Spleen (tissue), 11 donors: ENCODE measurements at regions not wholly inside any gene's neighbourhood (a gene's known extent, or its start where the extent isn't known, plus 50 kb on each side); places are given as distances from the start of the nearest gene placed in this dataset.

Source experiments
- DNase-seq: peaks from one replicate; pipeline ENCODE4 v3.0.0-alpha.2; 2020
- H3K27ac ChIP-seq, 8 donors: fragments of 200-600 bp; sonication (generic) in 7 of 8; 1 replicate in 4 of 8; 2 replicates in 4 of 8; pipeline versions ENCODE4 v1.5.0 to v1.8.0; 2016 to 2021; ENCODE audit warnings: inconsistent platforms in 4 of 8, mild to moderate bottlenecking in 4 of 8, moderate library complexity in 1 of 8
- H3K27me3 ChIP-seq, 7 donors: fragments of 200-600 bp; sonication (generic) in 6 of 7; replicated peaks in 1 of 7; 1 replicate in 4 of 7; 2 replicates in 3 of 7; pipeline versions ENCODE4 v1.5.0 to v1.8.0; 2016 to 2021; ENCODE audit warnings: inconsistent platforms in 3 of 7, mild to moderate bottlenecking in 1 of 7
- H3K36me3 ChIP-seq, 6 donors: fragments of 200-600 bp; sonication (generic) in 5 of 6; 1 replicate in 4 of 6; 2 replicates in 2 of 6; pipeline versions ENCODE4 v1.5.0 to v1.8.0; 2016 to 2021; ENCODE audit warnings: inconsistent platforms in 2 of 6
- H3K4me1 ChIP-seq, 6 donors: fragments of 200-600 bp; sonication (generic) in 5 of 6; 1 replicate in 3 of 6; 2 replicates in 3 of 6; pipeline versions ENCODE4 v1.5.0 to v1.8.0; 2016 to 2021; ENCODE audit warnings: inconsistent platforms in 3 of 6
- H3K4me3 ChIP-seq, 8 donors: fragments of 200-600 bp; sonication (generic) in 7 of 8; 1 replicate in 4 of 8; 2 replicates in 4 of 8; pipeline versions ENCODE4 v1.5.0 to v1.8.0; 2016 to 2021; ENCODE audit warnings: inconsistent platforms in 4 of 8, mild to moderate bottlenecking in 4 of 8, moderate library complexity in 2 of 8
- H3K9me3 ChIP-seq, 8 donors: fragments of 200-600 bp; sonication (generic) in 7 of 8; 1 replicate in 4 of 8; 2 replicates in 4 of 8; pipeline versions ENCODE4 v1.5.0 to v1.8.0; 2016 to 2021; ENCODE audit warnings: inconsistent platforms in 4 of 8
- POLR2A ChIP-seq, 3 donors: fragments of 450-650 bp; IDR thresholded peaks; one replicate each; pipeline ENCODE4 v1.5.1; 2017; ENCODE audit warnings: antibody characterized with exemption in 3 of 3, mild to moderate bottlenecking in 1 of 3
- POLR2AphosphoS5 ChIP-seq, 3 donors: sonication (generic); formaldehyde crosslinking; IDR thresholded peaks; one replicate each; pipeline ENCODE4 v1.5.1; 2017; ENCODE audit warnings: antibody characterized with exemption in 3 of 3
- WGBS, 5 donors: extraction: QIAGEN DNeasy Blood & Tissue Kit in 3 of 5; methylation state at CpG; one replicate each; pipeline versions ENCODE4 v1.1.5 to v1.1.7; 2013 to 2018; 5-methylcytosine and 5-hydroxymethylcytosine counted together
- intact Hi-C: fragments of 100-400 bp; cut with DNase I; formaldehyde crosslinking; loops from one replicate; pipeline ENCODE4 v1.15.0; 2023; ENCODE audit warnings: low total_unique reads
- TF ChIP-seq, protein P1 (sequence below), 11 experiments: fragments of 200-600 bp in 7 of 11; fragments of 450-650 bp in 4 of 11; sonication (generic) in 4 of 11; IDR thresholded peaks in 8 of 11; conservative IDR thresholded peaks in 3 of 11; 1 replicate in 7 of 11; 2 replicates in 4 of 11; pipeline versions ENCODE4 v1.4.0 to v1.8.0; 2016 to 2021; ENCODE audit warnings: antibody characterized with exemption in 11 of 11, inconsistent platforms in 4 of 11, mild to moderate bottlenecking in 1 of 11
- donor health status: healthy with polysubstance abuse.
- donor health status: DM: no; HTN: no; CAD: no; lungs with moderate emphysema.
- donor health status: DM: no; HTN: no; CAD: no.
- donor health status: Bipolar disorder and iron deficiency.
- donor health status: healthy.
- donor health status: DM: no; HTN: no; CAD: no.
- donor health status: DM: yes; HTN: yes; CAD: no.

DNA sequence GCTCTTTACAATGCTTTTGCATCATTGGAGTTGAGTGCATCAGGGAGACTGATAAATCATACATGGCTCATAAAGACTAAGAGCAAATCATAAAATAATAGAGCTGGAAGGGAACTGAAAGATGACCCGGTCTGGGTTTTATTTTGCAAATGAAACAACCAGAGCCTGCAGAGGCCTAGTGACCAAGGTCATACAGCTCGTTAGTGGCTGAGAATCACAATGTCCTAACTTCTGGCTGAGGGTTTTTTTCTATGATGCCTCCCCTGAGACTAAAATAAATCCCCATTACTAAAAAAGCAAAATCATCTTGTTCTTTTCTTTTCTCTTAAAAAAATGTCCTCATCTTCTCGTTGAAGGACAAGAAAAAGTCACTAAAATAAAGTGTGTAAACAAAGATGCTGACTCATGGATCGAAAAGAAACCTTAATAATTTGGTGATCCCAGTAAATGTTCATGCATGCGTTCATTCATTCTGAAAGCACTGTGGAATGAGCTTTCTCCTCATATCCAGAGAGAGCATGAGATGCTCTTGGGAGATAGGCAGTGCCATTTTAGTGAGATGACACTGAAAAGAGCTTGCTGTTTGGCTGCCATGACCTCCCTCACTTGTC, 107.8 kb upstream of the PHYHIPL start:
- WGBS, 5 donors = 54 to 66% (median 63%) methylated on average over 5 of the region's 5 CpGs
- no peak for TF ChIP-seq POLR2A (IDR thresholded peaks at IDR 0.05)
- no peak for TF ChIP-seq POLR2AphosphoS5 (IDR thresholded peaks at IDR 0.05)
- TF ChIP-seq, protein P1, sequence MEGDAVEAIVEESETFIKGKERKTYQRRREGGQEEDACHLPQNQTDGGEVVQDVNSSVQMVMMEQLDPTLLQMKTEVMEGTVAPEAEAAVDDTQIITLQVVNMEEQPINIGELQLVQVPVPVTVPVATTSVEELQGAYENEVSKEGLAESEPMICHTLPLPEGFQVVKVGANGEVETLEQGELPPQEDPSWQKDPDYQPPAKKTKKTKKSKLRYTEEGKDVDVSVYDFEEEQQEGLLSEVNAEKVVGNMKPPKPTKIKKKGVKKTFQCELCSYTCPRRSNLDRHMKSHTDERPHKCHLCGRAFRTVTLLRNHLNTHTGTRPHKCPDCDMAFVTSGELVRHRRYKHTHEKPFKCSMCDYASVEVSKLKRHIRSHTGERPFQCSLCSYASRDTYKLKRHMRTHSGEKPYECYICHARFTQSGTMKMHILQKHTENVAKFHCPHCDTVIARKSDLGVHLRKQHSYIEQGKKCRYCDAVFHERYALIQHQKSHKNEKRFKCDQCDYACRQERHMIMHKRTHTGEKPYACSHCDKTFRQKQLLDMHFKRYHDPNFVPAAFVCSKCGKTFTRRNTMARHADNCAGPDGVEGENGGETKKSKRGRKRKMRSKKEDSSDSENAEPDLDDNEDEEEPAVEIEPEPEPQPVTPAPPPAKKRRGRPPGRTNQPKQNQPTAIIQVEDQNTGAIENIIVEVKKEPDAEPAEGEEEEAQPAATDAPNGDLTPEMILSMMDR (IDR thresholded peaks at IDR 0.05 in 8 of 11, conservative IDR thresholded peaks at IDR 0.05 in 3 of 11) = no peak
- intact Hi-C loops = no loop called here
- Histone ChIP-seq H3K4me3 (no peak overlapping the region), H3K9me3 (no peaks in the 10 kb centered on the region), H3K27me3 (no peaks in the 10 kb centered on the region), H3K36me3 (no peaks in the 10 kb centered on the region), H3K27ac (no peak overlapping the region), H3K4me1 (no peaks in the 10 kb centered on the region)
- no peak for DNase-seq

DNA sequence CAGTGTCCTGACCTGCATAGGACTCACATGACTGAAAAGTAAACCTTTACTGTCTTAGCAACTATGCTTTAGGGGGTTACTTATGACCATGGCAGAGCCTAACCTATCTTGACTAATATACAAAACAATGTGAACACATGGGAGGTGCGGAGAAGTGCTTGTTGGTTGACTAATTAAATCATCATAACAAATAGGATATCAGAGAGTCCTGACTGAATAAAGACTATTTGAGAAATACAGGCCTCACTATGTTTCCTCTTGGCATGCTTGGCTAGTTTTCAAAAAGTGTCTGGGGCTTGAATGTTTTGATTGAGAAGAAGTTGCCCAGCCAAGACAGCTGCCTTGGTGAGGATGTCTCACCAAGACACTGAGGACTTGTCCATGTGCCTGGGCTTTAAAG, 104.4 kb upstream of the PHYHIPL start:
- Histone ChIP-seq H3K27ac (no peak overlapping the region), H3K9me3 (no peaks in the 10 kb centered on the region), H3K27me3 (no peaks in the 10 kb centered on the region), H3K4me3 (no peak overlapping the region), H3K36me3 (no peaks in the 10 kb centered on the region), H3K4me1 (no peaks in the 10 kb centered on the region)
- no peak for DNase-seq
- 73 to 97% (median 81%) methylated on average over 1 of the region's 1 CpG for WGBS, 5 donors
- no peak for TF ChIP-seq POLR2A (IDR thresholded peaks at IDR 0.05)
- no peak for TF ChIP-seq POLR2AphosphoS5 (IDR thresholded peaks at IDR 0.05)
- intact Hi-C loops = no loop called here

DNA sequence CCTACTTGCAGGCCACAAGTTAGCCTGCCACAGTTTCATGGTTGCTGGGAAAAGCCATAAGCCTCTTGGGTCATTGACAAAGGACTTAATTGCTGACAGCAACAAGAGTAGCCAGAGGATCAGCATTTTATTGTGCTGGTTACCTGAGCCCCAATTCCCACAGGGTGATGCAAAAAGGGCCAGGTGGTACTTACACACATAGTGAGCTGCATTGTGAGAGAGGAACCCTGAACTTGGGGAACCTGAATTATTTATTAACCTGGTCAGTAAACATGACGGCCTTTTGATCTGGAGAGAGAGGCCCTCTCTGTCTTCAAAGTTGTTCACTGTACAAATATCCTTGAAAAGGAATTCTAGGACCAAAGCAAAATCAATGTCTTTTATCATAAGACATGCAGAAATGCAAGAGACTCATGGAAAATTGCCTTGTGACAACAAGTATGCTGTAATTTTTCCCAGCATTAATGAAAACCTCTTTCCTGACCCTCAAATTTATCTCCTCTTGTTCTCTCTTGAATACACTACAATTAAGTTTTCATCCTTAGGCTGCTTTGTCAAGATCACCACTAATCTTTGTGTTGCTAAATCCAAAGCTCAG, 102.9 kb upstream of the PHYHIPL start:
- no peak for DNase-seq
- no peaks in the 10 kb centered on the region for H3K4me1 ChIP-seq
- no peak overlapping the region for H3K4me3 ChIP-seq
- no peaks in the 10 kb centered on the region for H3K9me3 ChIP-seq
- H3K27ac ChIP-seq = no peak overlapping the region
- TF ChIP-seq POLR2AphosphoS5 (IDR thresholded peaks at IDR 0.05) (no peak), POLR2A (IDR thresholded peaks at IDR 0.05) (no peak)
- TF ChIP-seq, protein P1 (IDR thresholded peaks at IDR 0.05 in 8 of 11, conservative IDR thresholded peaks at IDR 0.05 in 3 of 11) = no peak
- H3K36me3 ChIP-seq = no peaks in the 10 kb centered on the region
- H3K27me3 ChIP-seq = no peaks in the 10 kb centered on the region
- intact Hi-C loops = no loop called here
- 75 to 88% (median 78%) methylated on average over 1 of the region's 1 CpG for WGBS, 5 donors

GRCh38 chr10:59075576-59075975, 100.9 kb upstream of the PHYHIPL start:
- H3K27ac ChIP-seq = no peak overlapping the region
- TF ChIP-seq POLR2AphosphoS5 (IDR thresholded peaks at IDR 0.05) (no peak), POLR2A (IDR thresholded peaks at IDR 0.05) (no peak)
- no peak overlapping the region for H3K4me3 ChIP-seq
- no peaks in the 10 kb centered on the region for H3K4me1 ChIP-seq
- intact Hi-C loops = no loop called here
- no peak for DNase-seq
- WGBS, 5 donors = 82 to 92% (median 89%) methylated on average over 1 of the region's 1 CpG
- no peaks in the 10 kb centered on the region for H3K9me3 ChIP-seq
- H3K36me3 ChIP-seq = no peaks in the 10 kb centered on the region
- H3K27me3 ChIP-seq = no peaks in the 10 kb centered on the region

DNA sequence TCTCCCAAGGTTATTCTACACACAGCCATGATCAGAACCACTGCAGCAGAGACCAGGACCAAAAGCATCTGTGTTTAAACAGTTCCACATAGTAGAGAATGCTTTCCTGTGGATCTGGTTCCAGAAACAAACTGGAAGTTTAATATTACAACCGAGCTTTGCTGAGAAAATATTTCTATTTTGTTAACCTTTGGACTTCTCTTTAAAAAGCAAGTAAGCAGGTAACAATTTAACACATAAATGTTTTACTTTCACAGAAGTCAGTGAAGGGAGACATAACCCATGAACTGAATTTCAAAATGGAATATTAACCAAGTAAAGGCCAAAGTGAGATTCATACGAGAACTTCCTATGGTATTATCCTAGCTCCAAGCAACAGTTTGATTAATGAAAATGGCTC, 98.6 kb upstream of the PHYHIPL start:
- H3K4me1 ChIP-seq = no peaks in the 10 kb centered on the region

More for the DNA sequence above, 98.6 kb upstream of the PHYHIPL start:
- DNase-seq = no peak
- Histone ChIP-seq H3K9me3 (no peaks in the 10 kb centered on the region), H3K27me3 (no peaks in the 10 kb centered on the region), H3K27ac (no peak overlapping the region), H3K36me3 (no peaks in the 10 kb centered on the region), H3K4me3 (no peak overlapping the region)
- intact Hi-C loops = no loop called here
- TF ChIP-seq, protein P1 (IDR thresholded peaks at IDR 0.05 in 8 of 11, conservative IDR thresholded peaks at IDR 0.05 in 3 of 11) = no peak
- no peak for TF ChIP-seq POLR2AphosphoS5 (IDR thresholded peaks at IDR 0.05)
- WGBS, 5 donors = 66 to 87% (median 85%) methylated on average over 2 of the region's 2 CpGs
